ENCODE measurements at regions not wholly inside any gene's neighbourhood (a gene's known extent, or its start where the extent isn't known, plus 50 kb on each side); places are given as distances from the start of the nearest gene placed in this dataset.

- no peaks in the 10 kb centered on the region for H3K9me3 ChIP-seq (ENCODE audit: control insufficient read depth, low read depth, low read length)
- H4K91ac ChIP-seq (ENCODE audit: insufficient read length, low read depth, low read length): no peak overlapping the region
- no peak overlapping the region for H3K27ac Mint-ChIP-seq
- H3K27me3 ChIP-seq (ENCODE audit: insufficient read depth, low read length): no peaks in the 10 kb centered on the region
- no peak overlapping the region for H3K56ac ChIP-seq (ENCODE audit: insufficient read length, low read depth, low read length)
- no peak overlapping the region for H2BK120ac ChIP-seq (ENCODE audit: low read depth, low read length, poor library complexity, severe bottlenecking)
- H3K14ac ChIP-seq (ENCODE audit: insufficient read depth, low read length): no peak overlapping the region
- TF ChIP-seq CTCF (conservative IDR thresholded peaks at IDR 0.05): no peak
- H3K9ac ChIP-seq (ENCODE audit: extremely low read depth, insufficient read length, low read length): no peak overlapping the region
- no peak overlapping the region for H2AFZ ChIP-seq (ENCODE audit: low read length)
- H3T11ph ChIP-seq (ENCODE audit: low read length): no peak overlapping the region
- no peak overlapping the region for H2BK20ac ChIP-seq (ENCODE audit: low read depth, low read length, poor library complexity, severe bottlenecking)
- no peak overlapping the region for H3K4me3 Mint-ChIP-seq
- H3K4me2 ChIP-seq (ENCODE audit: insufficient read depth, insufficient read length, low read length): no peak overlapping the region
- H3K18ac ChIP-seq (ENCODE audit: insufficient read length, low read depth, low read length): no peak overlapping the region
- H3K79me1 ChIP-seq (ENCODE audit: insufficient read depth, low read depth, low read length, poor library complexity, severe bottlenecking): no peaks in the 10 kb centered on the region
- no peaks in the 10 kb centered on the region for H3K4me1 ChIP-seq (ENCODE audit: insufficient read depth, low read length)
- H3K4ac ChIP-seq (ENCODE audit: low read depth, low read length): no peak overlapping the region
- no peak overlapping the region for H2BK15ac ChIP-seq (ENCODE audit: low read depth, low read length)
- WGBS (ENCODE audit: extremely low coverage, insufficient read length, low lambda C conversion rate): no CpG with 5 or more reads among the region's 1 CpG
- H3K23me2 ChIP-seq (ENCODE audit: insufficient read length, low read depth, low read length, poor library complexity, severe bottlenecking): no peaks in the 10 kb centered on the region
- H3K27me3 Mint-ChIP-seq (ENCODE audit: low read depth): no peaks in the 10 kb centered on the region; the same call in 1 of the 2 replicates
- H4K5ac ChIP-seq (ENCODE audit: insufficient read length, low read depth, low read length): no peak overlapping the region
- H3K36me3 Mint-ChIP-seq (ENCODE audit: insufficient read depth in 1 of 3, low read depth in 3 of 3): peaks cover 0 to 4% (median 0%) of the 10 kb centered on the region in 3 experiments; a peak in 2 of 7 replicates
- H2AK5ac ChIP-seq (ENCODE audit: insufficient read length, low read length): no peak overlapping the region
- H3K27ac ChIP-seq (ENCODE audit: insufficient read length, low read depth, low read length): no peak overlapping the region
- no peak overlapping the region for H2BK5ac ChIP-seq (ENCODE audit: insufficient read length, low read length)
- no peaks in the 10 kb centered on the region; a peak in 1 of 5 replicates for H3K9me3 Mint-ChIP-seq
- H3K79me2 ChIP-seq (ENCODE audit: insufficient read depth, low read length): no peaks in the 10 kb centered on the region
- no peaks in the 10 kb centered on the region for H3K4me1 Mint-ChIP-seq
- DNase-seq: no peak
- H2BK12ac ChIP-seq (ENCODE audit: insufficient read length, low read depth, low read length): no peak overlapping the region
- H4K8ac ChIP-seq (replicated peaks; ENCODE audit: insufficient read length, low read depth, low read length): no peak overlapping the region
- no peaks in the 10 kb centered on the region for H4K20me1 ChIP-seq (ENCODE audit: control insufficient read depth, insufficient read depth, insufficient read length)
- H3K23ac ChIP-seq (ENCODE audit: insufficient read length, low read depth, low read length): no peak overlapping the region
These were observed 202.4 kb upstream of the ZSWIM2 start for GRCh38 chr2:187051350-187051749.
